H1 (cell line): ENCODE measurements at regions not wholly inside any gene's neighbourhood (a gene's known extent, or its start where the extent isn't known, plus 50 kb on each side); places are given as distances from the start of the nearest gene placed in this dataset.
A peak's percentile ranks its signal among the peaks of the same experiment; 100 is the strongest.

ENCODE experiments used
- CTCF ChIA-PET: fragments of 300-600 bp; sonication (Branson Sonifier 250); formaldehyde crosslinking; loops from one replicate; lab custom pipeline; 2021; ENCODE audit not compliant: partially characterized antibody; lab: Charles Lee
- POLR2A ChIA-PET: fragments of 300-600 bp; sonication (Branson Sonifier 250); formaldehyde crosslinking; loops from one replicate; lab custom pipeline; 2021; ENCODE audit warnings: inconsistent platforms; ENCODE audit not compliant: partially characterized antibody; lab: Charles Lee
- DNase-seq, 2 experiments: peaks; one replicate each; pipeline versions ENCODE4 v3.0.0 to v3.0.0-alpha.2; 2010 to 2022; ENCODE audit warnings: low spot score in 2 of 2, low read depth in 1 of 2, mixed read lengths in 1 of 2
- FAIRE-seq: peaks from 2 replicates; lab custom pipeline; 2011; peaks lifted over from hg19 to GRCh38; lab: Jason Lieb, UNC
- H2AFZ ChIP-seq: 2 replicates; pipeline ENCODE4 v1.8.1; 2012; ENCODE audit warnings: low read length, inconsistent platforms
- H2AK5ac ChIP-seq: 2 replicates; pipeline ENCODE4 v1.6.1; 2013; ENCODE audit warnings: low read depth, low read length
- H2BK120ac ChIP-seq: replicated peaks from 2 replicates; pipeline ENCODE3; 2013; ENCODE audit warnings: low read depth, low read length, inconsistent platforms
- H2BK12ac ChIP-seq: 2 replicates; pipeline ENCODE4 v1.6.1; 2013; ENCODE audit warnings: low read depth, low read length
- H2BK15ac ChIP-seq: 2 replicates; pipeline ENCODE4 v1.6.1; 2013; ENCODE audit warnings: low read length
- H2BK20ac ChIP-seq: 2 replicates; pipeline ENCODE4 v1.6.1; 2013; ENCODE audit warnings: low read length
- H2BK5ac ChIP-seq: 2 replicates; pipeline ENCODE4 v1.6.1; 2013; ENCODE audit warnings: low read depth, low read length
- H3K14ac ChIP-seq: 2 replicates; pipeline ENCODE4 v1.6.1; 2013; ENCODE audit warnings: inconsistent platforms; ENCODE audit not compliant: insufficient read length
- H3K18ac ChIP-seq: 2 replicates; pipeline ENCODE4 v1.6.1; 2013; ENCODE audit warnings: low read length; ENCODE audit errors: extremely low read depth
- H3K23ac ChIP-seq: 2 replicates; pipeline ENCODE4 v1.6.1; 2013; ENCODE audit warnings: inconsistent platforms; ENCODE audit not compliant: insufficient read length
- H3K23me2 ChIP-seq: 2 replicates; pipeline ENCODE4 v1.6.1; 2013; ENCODE audit warnings: low read depth, low read length
- H3K27ac ChIP-seq: 2 replicates; pipeline ENCODE4 v1.6.1; 2011; ENCODE audit warnings: low read depth, low read length, inconsistent platforms
- H3K27me3 ChIP-seq, 4 experiments: replicated peaks in 1 of 4; 1 replicate in 1 of 4; 2 replicates in 3 of 4; pipeline versions ENCODE4 v1.6.1 to v1.8.1; 2011 to 2013; ENCODE audit warnings: low read length in 3 of 4, mild to moderate bottlenecking in 3 of 4, inconsistent platforms in 2 of 4, mixed read lengths in 2 of 4, moderate library complexity in 1 of 4; ENCODE audit not compliant: control insufficient read depth in 3 of 4, insufficient read depth in 3 of 4; ENCODE audit errors: extremely low read depth in 1 of 4
- H3K36me3 ChIP-seq, 4 experiments: 2 replicates each; pipeline versions ENCODE4 v1.6.1 to v1.8.1; 2011 to 2013; ENCODE audit warnings: mild to moderate bottlenecking in 4 of 4, low read length in 3 of 4, moderate library complexity in 2 of 4, control low read depth in 1 of 4, inconsistent platforms in 1 of 4; ENCODE audit not compliant: insufficient read depth in 4 of 4, control insufficient read depth in 2 of 4
- H3K4ac ChIP-seq: replicated peaks from 2 replicates; pipeline ENCODE3; 2013; ENCODE audit warnings: low read length, low read depth, mixed read lengths, inconsistent platforms; ENCODE audit not compliant: insufficient read length
- H3K4me1 ChIP-seq, 4 experiments: replicated peaks in 1 of 4; 1 replicate in 1 of 4; 2 replicates in 3 of 4; pipeline versions ENCODE4 v1.6.1 to v1.8.1; 2011 to 2013; ENCODE audit warnings: low read length in 3 of 4, inconsistent platforms in 2 of 4, mixed read lengths in 1 of 4; ENCODE audit not compliant: insufficient read depth in 4 of 4, control insufficient read depth in 3 of 4
- H3K4me2 ChIP-seq, 2 experiments: 2 replicates each; pipeline versions ENCODE4 v1.6.1 to v1.8.1; 2011 to 2013; ENCODE audit warnings: low read depth in 2 of 2, low read length in 2 of 2, control low read depth in 1 of 2, inconsistent platforms in 1 of 2, mild to moderate bottlenecking in 1 of 2; ENCODE audit not compliant: insufficient read depth in 1 of 2
- H3K4me3 ChIP-seq, 4 experiments: fragments of 200-600, 300-600 bp in 1 of 4; sonication (generic), shearing (Covaris generic), sonication (Bioruptor Twin) in 1 of 4; 2 replicates each; pipeline versions ENCODE4 v1.5.1 to v1.8.1; 2011 to 2016; ENCODE audit warnings: low read length in 4 of 4, low read depth in 3 of 4, control low read depth in 2 of 4, inconsistent platforms in 2 of 4, mild to moderate bottlenecking in 2 of 4, mixed read lengths in 1 of 4, moderate library complexity in 1 of 4; ENCODE audit not compliant: insufficient read depth in 2 of 4; ENCODE audit errors: extremely low read depth in 1 of 4
- H3K56ac ChIP-seq: replicated peaks from 2 replicates; pipeline ENCODE3; 2013; ENCODE audit warnings: low read depth, mild to moderate bottlenecking, mixed read lengths, low read length, inconsistent platforms; ENCODE audit not compliant: insufficient read length
- H3K79me1 ChIP-seq: 2 replicates; pipeline ENCODE4 v1.6.1; 2013; ENCODE audit warnings: low read depth, low read length, control low read depth
- H3K79me2 ChIP-seq, 2 experiments: 2 replicates each; pipeline versions ENCODE4 v1.6.1 to v1.8.1; 2012 to 2013; ENCODE audit warnings: low read length in 2 of 2, mild to moderate bottlenecking in 2 of 2, inconsistent platforms in 1 of 2; ENCODE audit not compliant: insufficient read depth in 2 of 2, control insufficient read depth in 1 of 2
- H3K9ac ChIP-seq, 4 experiments: replicated peaks in 1 of 4; 1 replicate in 1 of 4; 2 replicates in 3 of 4; pipeline versions ENCODE4 v1.6.1 to v1.8.1; 2011 to 2013; ENCODE audit warnings: low read depth in 3 of 4, low read length in 3 of 4, control low read depth in 2 of 4, mild to moderate bottlenecking in 2 of 4, moderate library complexity in 2 of 4, inconsistent platforms in 1 of 4; ENCODE audit errors: extremely low read depth in 1 of 4
- H3K9me3 ChIP-seq, 2 experiments: 2 replicates each; pipeline versions ENCODE4 v1.6.1 to v1.8.1; 2012 to 2013; ENCODE audit warnings: mild to moderate bottlenecking in 2 of 2, moderate library complexity in 2 of 2, control low read depth in 1 of 2, inconsistent platforms in 1 of 2, low read depth in 1 of 2, low read length in 1 of 2, mixed read lengths in 1 of 2; ENCODE audit not compliant: insufficient read depth in 2 of 2
- H4K20me1 ChIP-seq, 2 experiments: replicated peaks in 1 of 2; 2 replicates each; pipeline versions ENCODE3 to v1.8.1; 2011 to 2013; ENCODE audit warnings: inconsistent platforms in 2 of 2, low read length in 2 of 2, mild to moderate bottlenecking in 1 of 2; ENCODE audit not compliant: insufficient read depth in 2 of 2, control insufficient read depth in 1 of 2
- H4K5ac ChIP-seq: 2 replicates; pipeline ENCODE4 v1.6.1; 2013; ENCODE audit warnings: low read length, low read depth, mixed read lengths, inconsistent platforms; ENCODE audit not compliant: insufficient read length
- H4K8ac ChIP-seq: 2 replicates; pipeline ENCODE4 v1.8.0; 2013; ENCODE audit warnings: mild to moderate bottlenecking, moderate library complexity, low read length, inconsistent platforms; ENCODE audit not compliant: insufficient read depth; ENCODE audit errors: extremely low read depth
- H4K91ac ChIP-seq: replicated peaks from 2 replicates; pipeline ENCODE3; 2013; ENCODE audit warnings: low read length, mixed read lengths, inconsistent platforms; ENCODE audit not compliant: insufficient read length
- BACH1 ChIP-seq: IDR thresholded peaks from 2 replicates; pipeline ENCODE4 v1.6.1; 2012; ENCODE audit warnings: low read length, improper control_type of control experiment
- CBX8 ChIP-seq: fragments of 300-800, 300-1000 bp; sonication (generic); IDR thresholded peaks from 2 replicates; pipeline ENCODE4 v1.7.1; 2016; ENCODE audit warnings: low read depth, low read length, borderline replicate concordance
- CEBPB ChIP-seq: IDR thresholded peaks from 2 replicates; pipeline ENCODE4 v1.6.1; 2012; ENCODE audit warnings: low read depth, low read length
- GTF2F1 ChIP-seq: IDR thresholded peaks from 2 replicates; pipeline ENCODE4 v1.6.1; 2012; ENCODE audit warnings: low read depth, low read length, improper control_type of control experiment, borderline replicate concordance
- HDAC2 ChIP-seq, 2 experiments: fragments of 300-600 bp in 1 of 2; sonication (generic) in 1 of 2; IDR thresholded peaks; 2 replicates each; pipeline ENCODE4 v1.6.1; 2011 to 2012; ENCODE audit warnings: low read depth in 2 of 2, low read length in 2 of 2, mild to moderate bottlenecking in 2 of 2, moderate library complexity in 2 of 2, borderline replicate concordance in 1 of 2, inconsistent platforms in 1 of 2
- NANOG ChIP-seq: IDR thresholded peaks from 2 replicates; pipeline ENCODE4 v1.6.1; 2011; ENCODE audit warnings: low read length, low read depth, mild to moderate bottlenecking, inconsistent platforms; ENCODE audit not compliant: insufficient read depth, poor library complexity, severe bottlenecking
- RBBP5 ChIP-seq: IDR thresholded peaks from 2 replicates; pipeline ENCODE4 v1.7.1; 2012; ENCODE audit warnings: low read depth, mild to moderate bottlenecking, inconsistent platforms, low read length, moderate library complexity, borderline replicate concordance
- TCF12 ChIP-seq: IDR thresholded peaks from 2 replicates; pipeline ENCODE4 v1.6.1; 2011; ENCODE audit warnings: low read depth, mild to moderate bottlenecking, low read length
- ZNF274 ChIP-seq: IDR thresholded peaks from 2 replicates; pipeline ENCODE4 v1.7.0; 2012; ENCODE audit warnings: low read length, borderline replicate concordance; ENCODE audit errors: extremely low read depth
- WGBS, 2 experiments: shearing (Covaris generic) in 1 of 2; methylation state at CpG; one replicate each; pipeline versions ENCODE4 v1.1.6 to v1.1.7; 2013 to 2015; ENCODE audit warnings: low lambda C conversion rate in 2 of 2, mixed read lengths in 2 of 2, inconsistent platforms in 1 of 2, low coverage in 1 of 2, missing lambda C conversion rate in 1 of 2; ENCODE audit not compliant: insufficient replicate concordance in 2 of 2, insufficient coverage in 1 of 2, insufficient read length in 1 of 2; ENCODE audit errors: extremely low coverage in 1 of 2, missing lambda C conversion rate in 1 of 2; 5-methylcytosine and 5-hydroxymethylcytosine counted together
- TF ChIP-seq, protein P1 (sequence below), 3 experiments: IDR thresholded peaks; 1 replicate in 2 of 3; 2 replicates in 1 of 3; pipeline versions ENCODE4 v1.5.1 to v1.6.1; 2011; ENCODE audit warnings: low read length in 3 of 3, mild to moderate bottlenecking in 3 of 3, inconsistent platforms in 2 of 3, low read depth in 1 of 3, moderate library complexity in 1 of 3; ENCODE audit not compliant: insufficient read depth in 1 of 3; ENCODE audit errors: control extremely low read depth in 1 of 3

DNA sequence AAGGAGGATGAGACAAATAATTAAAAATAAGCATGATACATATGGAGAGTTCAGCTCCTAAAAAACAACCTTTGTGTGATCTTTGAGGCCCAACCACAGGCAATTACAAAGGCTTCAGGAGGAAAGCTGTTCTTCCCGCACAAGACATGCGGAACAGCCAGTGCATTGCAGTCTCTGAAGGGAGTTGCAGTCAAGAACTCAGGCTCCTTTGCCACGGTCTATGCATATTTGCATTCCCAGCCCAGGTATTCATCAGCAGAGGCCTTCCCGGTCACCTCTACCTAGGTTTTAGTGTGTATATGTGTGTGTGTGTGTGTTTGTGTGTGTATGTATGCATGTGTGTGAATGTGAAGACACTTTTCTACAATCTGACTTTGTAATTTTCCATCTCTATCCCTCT lies 600.6 kb upstream of the PCDH10 start:
- DNase-seq: no peak
- H3K23me2 ChIP-seq: no peaks in the 10 kb centered on the region
- no peak overlapping the region for H2AK5ac ChIP-seq
- no peak overlapping the region for H3K14ac ChIP-seq
- no peak for FAIRE-seq
- H3K4me3 ChIP-seq: no peak overlapping the region
- H3K27me3 ChIP-seq: no peaks in the 10 kb centered on the region
- no peak for TF ChIP-seq HDAC2 (IDR thresholded peaks at IDR 0.05; ENCODE audit: borderline replicate concordance in 1 of 2, low read depth in 2 of 2, low read length in 2 of 2)
- TF ChIP-seq BACH1: no peak
- TF ChIP-seq, protein P1, sequence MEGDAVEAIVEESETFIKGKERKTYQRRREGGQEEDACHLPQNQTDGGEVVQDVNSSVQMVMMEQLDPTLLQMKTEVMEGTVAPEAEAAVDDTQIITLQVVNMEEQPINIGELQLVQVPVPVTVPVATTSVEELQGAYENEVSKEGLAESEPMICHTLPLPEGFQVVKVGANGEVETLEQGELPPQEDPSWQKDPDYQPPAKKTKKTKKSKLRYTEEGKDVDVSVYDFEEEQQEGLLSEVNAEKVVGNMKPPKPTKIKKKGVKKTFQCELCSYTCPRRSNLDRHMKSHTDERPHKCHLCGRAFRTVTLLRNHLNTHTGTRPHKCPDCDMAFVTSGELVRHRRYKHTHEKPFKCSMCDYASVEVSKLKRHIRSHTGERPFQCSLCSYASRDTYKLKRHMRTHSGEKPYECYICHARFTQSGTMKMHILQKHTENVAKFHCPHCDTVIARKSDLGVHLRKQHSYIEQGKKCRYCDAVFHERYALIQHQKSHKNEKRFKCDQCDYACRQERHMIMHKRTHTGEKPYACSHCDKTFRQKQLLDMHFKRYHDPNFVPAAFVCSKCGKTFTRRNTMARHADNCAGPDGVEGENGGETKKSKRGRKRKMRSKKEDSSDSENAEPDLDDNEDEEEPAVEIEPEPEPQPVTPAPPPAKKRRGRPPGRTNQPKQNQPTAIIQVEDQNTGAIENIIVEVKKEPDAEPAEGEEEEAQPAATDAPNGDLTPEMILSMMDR (IDR thresholded peaks at IDR 0.05; ENCODE audit: control extremely low read depth in 1 of 3, insufficient read depth in 1 of 3, low read depth in 1 of 3, low read length in 3 of 3): no peak
- TF ChIP-seq NANOG: no peak
- TF ChIP-seq ZNF274: no peak
- TF ChIP-seq TCF12: no peak
- no peak for TF ChIP-seq GTF2F1
- no peak for TF ChIP-seq CEBPB
- no peak for TF ChIP-seq RBBP5
- TF ChIP-seq CBX8: no peak
- H3K4me1 ChIP-seq: no peaks in the 10 kb centered on the region
- no peak overlapping the region for H4K5ac ChIP-seq
- no peak overlapping the region for H2BK5ac ChIP-seq
- ChIA-PET POLR2A (no interaction called here), CTCF (interaction anchor here (0.8 to 1.0 kb wide), 2 partner anchors 9 kb away, joined by 3 to 4 read pairs; no protein-coding TSS in a partner anchor)
- no peak overlapping the region for H2BK120ac ChIP-seq
- no peaks in the 10 kb centered on the region; a peak in 2 of 8 replicates for H3K36me3 ChIP-seq
- no peak overlapping the region for H3K9ac ChIP-seq
- H3K79me1 ChIP-seq: no peaks in the 10 kb centered on the region
- H3K27ac ChIP-seq: no peak overlapping the region
- H3K4ac ChIP-seq: no peak overlapping the region
- H2BK15ac ChIP-seq: no peak overlapping the region
- peaks cover 0 to 5% of the 10 kb centered on the region in 2 experiments; a peak in 2 of 4 replicates for H3K9me3 ChIP-seq
- no peak overlapping the region for H4K8ac ChIP-seq
- no peak overlapping the region for H4K91ac ChIP-seq
- WGBS, 2 experiments: 84% methylated on average over 4 of the region's 4 CpGs; no CpG with 5 or more reads in 1 of the 2 experiments
- no peak overlapping the region for H3K18ac ChIP-seq
- H4K20me1 ChIP-seq: no peaks in the 10 kb centered on the region
- H3K23ac ChIP-seq: no peak overlapping the region
- peak overlapping the region; percentile 76; the same call in 1 of the 2 replicates for H2AFZ ChIP-seq
- no peak overlapping the region for H2BK20ac ChIP-seq
- no peak overlapping the region for H2BK12ac ChIP-seq
- H3K79me2 ChIP-seq: no peaks in the 10 kb centered on the region
- H3K4me2 ChIP-seq: no peak overlapping the region
- no peak overlapping the region for H3K56ac ChIP-seq
